NB4 (cell line): ENCODE measurements at regions not wholly inside any gene's neighbourhood (a gene's known extent, or its start where the extent isn't known, plus 50 kb on each side); places are given as distances from the start of the nearest gene placed in this dataset.

Experiments
- DNase-seq: peaks from one replicate; pipeline ENCODE4 v3.0.0; 2010; ENCODE audit warnings: low read depth
- H3K4me3 ChIP-seq: one replicate; pipeline ENCODE4 v1.5.1; 2011; ENCODE audit warnings: mild to moderate bottlenecking, low read depth, low read length, moderate library complexity
- MYC ChIP-seq: IDR thresholded peaks from 2 replicates; pipeline ENCODE4 v1.6.1; 2011; ENCODE audit warnings: low read depth, low read length
- POLR2A ChIP-seq: IDR thresholded peaks from 2 replicates; pipeline ENCODE4 v1.6.1; 2011; ENCODE audit warnings: mild to moderate bottlenecking; ENCODE audit not compliant: insufficient read length; ENCODE audit errors: extremely low read depth
- TF ChIP-seq, protein P1 (sequence below): IDR thresholded peaks from one replicate; pipeline ENCODE4 v1.5.1; 2012; ENCODE audit warnings: low read depth, low read length
- TF ChIP-seq, protein P2 (sequence below): IDR thresholded peaks from 2 replicates; pipeline ENCODE4 v1.6.1; 2011; ENCODE audit warnings: low read depth, low read length

DNA sequence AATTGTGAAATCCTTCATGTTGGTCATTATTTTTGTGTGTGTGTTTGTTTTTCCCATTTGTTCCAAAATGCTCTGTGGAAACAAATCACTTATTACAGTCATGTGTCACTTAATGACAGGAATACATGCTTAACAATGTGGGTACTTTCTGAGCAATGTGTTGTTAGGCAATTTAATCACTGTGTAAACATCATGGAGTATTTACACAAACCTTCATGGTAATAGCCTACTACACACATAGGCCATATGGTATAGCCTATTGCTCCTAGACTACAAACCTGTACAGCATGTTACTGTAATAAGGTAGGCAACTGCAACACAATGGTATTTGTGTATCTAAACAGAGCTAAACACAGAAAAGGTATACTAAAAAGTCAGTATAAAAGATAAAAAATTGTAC is 388.9 kb upstream of the PPP1R2C start:
- no peak overlapping the region for H3K4me3 ChIP-seq
- TF ChIP-seq, protein P1, sequence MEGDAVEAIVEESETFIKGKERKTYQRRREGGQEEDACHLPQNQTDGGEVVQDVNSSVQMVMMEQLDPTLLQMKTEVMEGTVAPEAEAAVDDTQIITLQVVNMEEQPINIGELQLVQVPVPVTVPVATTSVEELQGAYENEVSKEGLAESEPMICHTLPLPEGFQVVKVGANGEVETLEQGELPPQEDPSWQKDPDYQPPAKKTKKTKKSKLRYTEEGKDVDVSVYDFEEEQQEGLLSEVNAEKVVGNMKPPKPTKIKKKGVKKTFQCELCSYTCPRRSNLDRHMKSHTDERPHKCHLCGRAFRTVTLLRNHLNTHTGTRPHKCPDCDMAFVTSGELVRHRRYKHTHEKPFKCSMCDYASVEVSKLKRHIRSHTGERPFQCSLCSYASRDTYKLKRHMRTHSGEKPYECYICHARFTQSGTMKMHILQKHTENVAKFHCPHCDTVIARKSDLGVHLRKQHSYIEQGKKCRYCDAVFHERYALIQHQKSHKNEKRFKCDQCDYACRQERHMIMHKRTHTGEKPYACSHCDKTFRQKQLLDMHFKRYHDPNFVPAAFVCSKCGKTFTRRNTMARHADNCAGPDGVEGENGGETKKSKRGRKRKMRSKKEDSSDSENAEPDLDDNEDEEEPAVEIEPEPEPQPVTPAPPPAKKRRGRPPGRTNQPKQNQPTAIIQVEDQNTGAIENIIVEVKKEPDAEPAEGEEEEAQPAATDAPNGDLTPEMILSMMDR: no peak
- TF ChIP-seq POLR2A (no peak), MYC (no peak)
- TF ChIP-seq, protein P2, sequence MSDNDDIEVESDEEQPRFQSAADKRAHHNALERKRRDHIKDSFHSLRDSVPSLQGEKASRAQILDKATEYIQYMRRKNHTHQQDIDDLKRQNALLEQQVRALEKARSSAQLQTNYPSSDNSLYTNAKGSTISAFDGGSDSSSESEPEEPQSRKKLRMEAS: no peak
- no peak for DNase-seq

DNA sequence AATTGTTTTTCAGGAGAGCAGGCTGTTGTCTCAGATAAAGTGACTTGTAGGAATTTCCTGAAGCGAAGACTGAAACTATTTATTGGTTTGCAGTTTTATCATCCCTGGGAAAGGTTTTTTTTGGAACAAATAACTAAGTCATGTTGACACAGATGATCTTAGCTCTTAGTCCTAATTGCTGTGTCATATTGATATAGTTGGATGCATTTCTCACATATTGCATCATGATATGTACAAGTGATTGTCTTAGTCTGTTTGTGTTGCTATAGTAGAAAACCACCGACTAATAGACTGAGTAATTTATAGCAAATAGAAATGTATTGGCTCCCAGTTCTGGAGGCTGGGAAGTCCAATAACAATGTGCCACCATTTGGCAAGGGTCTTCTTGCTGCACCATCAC is 397.5 kb upstream of the PPP1R2C start:
- DNase-seq: no peak
- H3K4me3 ChIP-seq: no peak overlapping the region
- TF ChIP-seq, protein P2: no peak
- TF ChIP-seq, protein P1: no peak
- TF ChIP-seq MYC (no peak), POLR2A (no peak)

DNA sequence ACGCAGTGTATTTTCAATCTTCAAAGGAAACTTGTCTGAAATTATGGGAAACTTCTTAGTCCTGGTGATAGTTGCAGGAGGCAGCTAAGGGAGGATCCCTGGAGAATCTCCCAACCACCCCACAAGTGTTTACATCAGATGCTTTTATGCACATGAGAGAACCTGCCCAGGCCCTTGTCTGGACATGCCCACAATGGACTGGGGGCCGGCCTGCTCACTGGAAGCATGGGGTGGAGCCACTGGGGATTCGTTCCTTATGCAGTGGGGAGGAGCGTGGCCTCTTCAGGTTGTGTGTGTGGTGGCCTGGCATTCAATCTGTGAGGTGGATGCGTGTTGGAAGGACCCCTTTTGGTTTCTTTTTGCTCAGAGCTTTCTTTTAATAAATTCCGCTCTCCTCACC is 398.7 kb upstream of the PPP1R2C start:
- no peak for DNase-seq
- TF ChIP-seq POLR2A (no peak), MYC (no peak)
- TF ChIP-seq, protein P1: no peak
- TF ChIP-seq, protein P2: no peak
- H3K4me3 ChIP-seq: no peak overlapping the region

DNA sequence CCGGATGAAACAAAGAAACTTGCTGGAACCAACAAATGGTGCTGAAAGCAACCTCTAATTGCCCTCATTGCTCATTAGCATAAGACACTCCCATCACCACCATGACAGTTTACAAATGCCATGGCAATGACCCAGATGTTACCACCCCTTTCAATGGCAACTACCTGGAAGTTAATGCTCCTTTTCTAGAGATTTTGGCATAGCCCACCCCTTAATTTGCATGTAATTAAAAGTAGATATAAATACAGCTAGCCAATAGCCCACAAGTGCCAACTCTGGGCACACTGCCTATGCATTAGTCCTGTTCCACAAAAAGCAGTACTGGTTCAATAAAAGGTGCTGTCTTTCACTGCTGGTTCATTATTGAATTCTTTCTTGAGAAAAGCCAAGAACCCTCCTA is 410.3 kb upstream of the PPP1R2C start:
- TF ChIP-seq, protein P1: no peak
- TF ChIP-seq POLR2A: no peak
- TF ChIP-seq MYC: no peak
- TF ChIP-seq, protein P2: no peak
- no peak overlapping the region for H3K4me3 ChIP-seq
- no peak for DNase-seq

DNA sequence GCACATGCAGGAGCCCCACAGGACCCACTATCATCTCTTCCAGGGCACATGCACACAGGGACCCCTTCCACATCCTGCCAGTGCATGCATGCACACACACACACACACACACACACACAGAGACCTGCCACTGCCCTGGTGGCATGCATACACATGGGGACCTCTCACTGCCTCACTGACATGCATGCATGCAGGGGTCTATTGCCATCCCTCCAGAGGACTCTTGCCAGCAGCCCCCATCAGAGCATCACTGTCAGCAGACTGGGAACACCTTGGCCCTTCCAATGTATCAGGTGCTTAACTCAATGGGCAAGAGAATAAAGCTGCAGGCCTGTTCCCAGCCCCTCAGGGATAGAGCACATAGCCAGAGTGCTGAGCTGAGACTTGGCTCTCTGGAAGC is 433.6 kb upstream of the PPP1R2C start:
- H3K4me3 ChIP-seq: no peak overlapping the region
- DNase-seq: no peak
- TF ChIP-seq, protein P1: no peak
- TF ChIP-seq MYC: no peak
- TF ChIP-seq, protein P2: no peak
- TF ChIP-seq POLR2A: no peak

DNA sequence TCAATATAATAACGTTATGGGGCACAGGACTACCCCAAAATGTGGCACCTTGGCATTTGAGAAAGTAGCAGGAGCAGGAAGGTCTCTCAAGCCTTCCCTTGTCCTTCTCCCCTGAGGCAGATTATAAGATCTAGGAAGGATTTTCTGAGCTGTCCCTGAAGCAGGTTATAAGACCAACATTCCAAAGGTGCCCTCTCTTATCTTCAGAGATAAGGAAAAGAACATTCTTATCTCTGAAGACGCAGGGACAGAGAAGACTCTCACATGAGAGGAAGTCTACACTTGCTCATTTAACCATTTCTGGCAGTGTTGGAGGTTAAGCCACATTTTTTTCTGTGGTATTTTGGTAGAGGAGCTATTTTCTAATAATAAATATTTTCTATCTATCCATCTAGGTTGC is 437.9 kb upstream of the MAOA start:
- H3K4me3 ChIP-seq: no peak overlapping the region
- TF ChIP-seq POLR2A (no peak), MYC (no peak)
- TF ChIP-seq, protein P1: no peak
- DNase-seq: no peak
